C1 segment of cervical spinal cord (tissue), 14 donors: ENCODE measurements at regions not wholly inside any gene's neighbourhood (a gene's known extent, or its start where the extent isn't known, plus 50 kb on each side); places are given as distances from the start of the nearest gene placed in this dataset.
"Not testable (repeated sequence)": the region's sequence is repeated elsewhere in the genome, so short reads cannot be mapped to it uniquely, and the experiment has no call there.

Source experiments
- DNase-seq, 14 donors: peaks; one replicate each; lab custom pipeline; 2025; lab: John Stamatoyannopoulos, UW

DNA sequence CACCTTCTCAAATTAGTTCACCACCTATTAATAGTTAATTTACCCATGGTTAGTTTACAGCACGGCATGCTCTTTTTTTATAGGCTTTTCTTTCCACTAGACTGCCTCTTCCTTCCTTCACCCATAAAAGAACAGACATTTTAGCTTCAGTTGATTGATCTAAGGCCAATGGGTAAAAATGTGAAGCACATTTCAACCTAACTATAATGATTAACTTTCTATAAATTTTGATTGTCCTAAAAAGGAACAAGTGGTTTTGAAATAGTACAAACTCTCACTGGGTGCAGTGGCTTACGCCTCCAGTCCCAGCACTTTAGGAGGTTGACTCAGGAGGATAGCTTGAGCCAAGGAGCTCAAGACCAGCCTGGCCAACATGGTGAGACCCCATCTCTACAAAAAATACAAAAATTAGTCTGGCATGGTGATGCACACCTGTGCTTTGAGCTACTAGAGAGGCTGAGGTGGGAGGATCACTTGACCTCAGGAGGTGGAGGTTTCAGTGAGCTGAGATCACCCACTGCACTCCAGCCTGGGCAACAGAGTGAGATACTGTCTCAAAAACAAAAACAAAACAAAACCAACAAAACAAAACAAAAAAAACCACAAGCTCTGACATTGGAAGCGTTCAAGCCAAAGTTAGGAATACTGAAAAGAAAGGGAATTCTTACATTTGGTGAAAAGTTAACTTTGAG lies 89.9 kb upstream of the FAT1 start:
- no peak for DNase-seq

DNA sequence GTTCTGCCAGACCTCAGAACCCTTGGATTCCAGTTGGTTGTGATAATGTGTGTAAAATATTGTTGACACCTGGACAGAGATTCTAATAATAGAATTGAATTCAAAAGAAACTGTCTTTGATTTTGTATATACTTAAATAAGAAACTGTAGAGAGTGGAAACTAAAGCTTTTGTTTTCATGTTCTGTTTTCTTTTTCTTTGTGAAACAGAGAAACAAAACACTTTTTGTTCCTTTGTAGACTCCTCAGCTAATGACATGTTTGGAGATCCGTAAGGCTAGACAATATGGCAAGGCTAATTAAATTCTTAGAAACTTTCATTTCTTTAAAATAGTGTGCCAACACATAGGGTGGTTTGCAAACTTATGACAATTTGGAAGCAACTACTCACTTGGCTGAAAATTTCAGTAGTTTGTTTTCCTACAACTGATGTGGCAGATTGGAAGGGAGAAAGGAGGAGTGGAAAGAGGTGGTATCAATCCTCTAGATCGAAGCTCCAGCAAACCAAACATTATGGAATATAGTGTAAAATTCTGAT lies 90.9 kb upstream of the FAT1 start:
- no peak for DNase-seq

DNA sequence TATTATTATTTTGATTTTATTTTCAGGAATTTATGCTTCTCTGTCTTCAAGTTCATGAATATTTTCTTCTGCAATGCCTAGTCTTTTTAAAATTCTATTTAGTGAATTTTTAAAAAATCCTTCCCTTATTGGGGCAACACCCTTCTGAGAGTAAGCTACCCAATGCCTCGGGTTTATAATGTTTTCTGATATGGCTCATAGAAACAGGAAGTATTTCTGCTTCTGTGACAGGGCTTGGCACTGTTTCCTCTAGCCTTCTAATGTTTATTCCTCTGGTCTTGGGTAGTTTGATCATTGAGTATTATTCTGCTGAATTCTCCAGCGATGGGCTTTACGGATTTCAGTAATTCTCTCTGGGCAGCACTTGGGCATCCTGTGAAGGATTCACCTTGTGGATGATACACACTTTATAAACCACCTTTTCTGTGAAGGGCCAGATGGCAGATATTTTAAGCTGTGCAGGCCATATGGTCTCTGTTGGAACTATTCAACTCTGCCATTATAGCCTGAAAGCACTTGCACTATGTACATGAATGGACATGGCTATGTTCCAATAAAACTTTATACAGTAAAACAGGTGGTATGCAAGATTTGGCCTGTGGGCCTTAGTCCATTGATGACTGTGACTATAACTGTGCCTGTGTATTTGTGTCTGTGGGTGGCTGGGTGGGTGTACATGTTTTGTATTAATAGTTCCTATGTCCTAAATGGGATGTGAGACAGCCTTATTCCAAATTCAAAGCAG lies 95.9 kb upstream of the FAT1 start:
- DNase-seq: peak in 1 of 14 donors; percentile 87

DNA sequence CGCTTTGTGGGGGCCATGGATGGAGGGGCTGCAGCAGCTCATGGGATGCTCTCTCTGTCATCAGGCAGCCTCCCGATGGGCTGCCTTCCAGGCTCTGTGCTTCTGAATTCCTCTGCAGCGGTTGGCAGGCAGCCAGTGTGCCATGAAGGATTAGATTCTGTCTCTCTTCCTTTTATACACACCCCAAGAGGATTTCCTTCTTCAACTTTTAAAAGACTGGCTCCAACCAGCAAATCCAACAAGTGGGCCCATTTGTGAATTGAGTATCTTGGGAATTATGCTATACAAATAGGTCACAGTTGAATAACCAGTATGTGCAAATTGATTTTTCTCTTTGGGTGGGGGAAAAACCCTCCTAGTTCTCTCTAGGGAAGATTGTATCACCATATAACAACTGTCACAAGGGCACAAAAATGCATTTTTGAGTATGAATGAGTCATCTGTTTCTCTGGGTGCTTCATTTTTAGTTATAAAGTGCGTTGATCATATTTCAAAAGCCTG lies 96.8 kb upstream of the FAT1 start:
- no peak for DNase-seq

DNA sequence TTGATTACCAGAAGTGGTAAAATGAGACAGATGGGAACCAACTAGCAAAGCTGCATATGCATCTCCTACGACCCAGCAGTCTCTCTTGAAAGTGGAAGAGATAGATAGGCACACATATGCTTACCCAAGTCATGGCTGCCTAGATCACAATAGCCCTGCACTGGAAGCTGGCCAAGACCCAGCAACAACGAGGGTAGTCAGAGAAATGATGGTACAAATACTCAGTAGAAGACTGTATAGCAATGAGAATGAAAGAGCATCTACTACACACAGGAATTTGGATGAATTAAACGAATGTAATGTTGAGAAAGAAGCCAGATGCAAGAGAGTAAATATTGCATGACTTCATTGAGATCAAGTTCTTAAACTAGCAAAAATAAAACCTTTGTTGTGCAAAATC lies 100.3 kb upstream of the FAT1 start:
- no peak for DNase-seq

DNA sequence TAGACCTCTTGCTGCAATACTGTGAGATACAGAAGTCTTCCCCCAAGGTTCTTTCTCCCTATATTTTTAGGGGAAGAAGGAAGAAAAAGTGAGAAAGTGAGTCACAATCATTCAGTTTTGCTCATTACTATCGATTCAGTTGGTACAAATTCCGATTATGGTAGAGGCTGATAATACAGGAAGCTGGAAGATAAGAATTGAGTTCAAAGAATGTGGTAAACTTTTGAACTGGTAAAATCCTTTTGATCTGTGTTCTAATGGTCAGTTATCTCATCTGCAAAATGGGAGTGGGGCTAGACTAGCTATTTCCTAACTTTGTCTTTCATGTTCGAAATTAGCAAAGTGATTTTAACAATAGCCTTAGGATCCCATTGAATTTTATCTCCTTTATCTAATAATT lies 101.4 kb upstream of the FAT1 start:
- DNase-seq: no peak

DNA sequence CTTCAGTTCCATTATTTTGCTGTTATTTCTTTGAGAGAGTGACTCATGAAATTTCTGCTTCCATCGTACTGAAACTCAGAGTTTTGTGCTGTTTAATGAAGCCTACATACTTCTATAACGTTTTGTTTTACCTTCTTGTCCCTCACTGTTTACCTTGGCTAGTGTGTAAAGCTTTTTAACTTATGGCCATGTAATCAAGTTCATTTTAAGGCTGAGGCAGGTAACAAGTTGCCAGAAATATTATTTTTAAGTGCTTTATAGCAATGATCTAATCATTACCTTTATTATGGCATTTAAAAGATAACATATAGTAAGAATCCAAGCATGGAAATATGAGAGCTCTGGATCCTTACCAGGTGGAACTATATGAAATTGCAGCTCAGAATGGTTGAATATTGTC lies 102.3 kb upstream of the FAT1 start:
- DNase-seq: no peak

DNA sequence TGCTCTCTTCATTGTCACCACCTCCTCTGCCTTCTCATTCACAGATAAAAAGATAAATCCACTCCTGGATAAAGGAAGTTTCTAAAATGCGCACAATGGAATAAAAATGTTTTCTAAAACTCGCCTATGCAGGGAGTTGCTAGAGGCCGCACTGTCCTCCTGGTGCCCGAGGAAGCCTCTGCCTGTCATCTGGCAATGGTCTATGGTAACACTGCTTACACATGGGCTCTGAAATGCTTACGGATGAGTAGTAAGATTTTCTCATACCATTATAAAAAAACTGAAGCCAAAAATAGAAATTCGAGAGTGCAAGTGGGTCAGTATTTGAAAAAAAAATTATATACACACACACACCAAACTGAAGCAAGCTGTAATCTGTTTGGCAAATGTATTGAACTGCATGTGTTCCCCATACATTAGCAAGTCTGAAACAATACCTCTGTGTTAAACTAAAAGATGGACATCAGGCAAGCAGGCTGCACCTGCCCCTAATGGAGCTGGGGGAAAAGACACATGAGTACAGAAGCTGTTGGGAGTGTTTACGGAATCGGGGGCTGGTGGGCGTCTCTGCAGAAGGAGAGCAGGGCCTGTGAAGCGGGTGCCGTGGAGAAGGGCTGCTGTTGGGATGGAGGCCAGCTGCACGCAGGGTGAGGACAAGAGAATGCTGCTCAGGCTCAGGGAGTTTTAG lies 103.3 kb upstream of the FAT1 start:
- no peak for DNase-seq

DNA sequence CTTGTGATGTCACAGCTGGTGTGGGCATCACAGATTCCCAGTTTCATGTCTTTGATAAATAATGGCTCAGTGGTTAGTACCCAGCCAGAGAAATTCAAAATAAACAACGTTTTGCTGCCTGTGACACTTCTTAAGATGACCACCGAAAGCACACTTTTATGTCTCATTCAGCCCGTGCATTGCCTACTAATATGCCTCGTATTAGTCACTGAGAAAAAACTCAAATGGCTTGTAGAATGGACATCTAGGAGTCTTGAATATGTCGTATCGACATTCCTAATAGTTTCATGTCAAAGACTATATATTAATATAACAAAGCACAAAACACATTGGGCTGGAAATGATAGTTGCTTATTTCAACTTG lies 103.9 kb upstream of the FAT1 start:
- DNase-seq: no peak

DNA sequence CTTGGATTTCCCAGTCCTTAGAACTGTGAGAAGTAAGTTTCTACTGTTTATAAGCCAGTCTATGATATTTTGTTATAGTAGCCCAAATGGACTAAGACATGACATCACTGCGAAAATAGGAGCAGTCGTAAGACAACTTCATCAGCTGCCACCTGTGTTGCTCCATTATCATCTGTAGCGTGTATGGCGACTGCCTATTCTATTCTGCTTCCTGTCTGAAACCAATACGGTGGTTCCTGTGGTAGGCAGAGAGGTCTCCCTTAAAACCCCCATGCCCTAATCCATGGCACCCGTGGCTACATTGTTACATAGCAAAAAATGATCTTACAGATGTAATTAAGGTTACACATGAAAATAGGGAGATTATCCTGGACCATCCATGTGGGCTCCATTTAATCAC lies 105.4 kb upstream of the FAT1 start:
- no peak for DNase-seq

DNA sequence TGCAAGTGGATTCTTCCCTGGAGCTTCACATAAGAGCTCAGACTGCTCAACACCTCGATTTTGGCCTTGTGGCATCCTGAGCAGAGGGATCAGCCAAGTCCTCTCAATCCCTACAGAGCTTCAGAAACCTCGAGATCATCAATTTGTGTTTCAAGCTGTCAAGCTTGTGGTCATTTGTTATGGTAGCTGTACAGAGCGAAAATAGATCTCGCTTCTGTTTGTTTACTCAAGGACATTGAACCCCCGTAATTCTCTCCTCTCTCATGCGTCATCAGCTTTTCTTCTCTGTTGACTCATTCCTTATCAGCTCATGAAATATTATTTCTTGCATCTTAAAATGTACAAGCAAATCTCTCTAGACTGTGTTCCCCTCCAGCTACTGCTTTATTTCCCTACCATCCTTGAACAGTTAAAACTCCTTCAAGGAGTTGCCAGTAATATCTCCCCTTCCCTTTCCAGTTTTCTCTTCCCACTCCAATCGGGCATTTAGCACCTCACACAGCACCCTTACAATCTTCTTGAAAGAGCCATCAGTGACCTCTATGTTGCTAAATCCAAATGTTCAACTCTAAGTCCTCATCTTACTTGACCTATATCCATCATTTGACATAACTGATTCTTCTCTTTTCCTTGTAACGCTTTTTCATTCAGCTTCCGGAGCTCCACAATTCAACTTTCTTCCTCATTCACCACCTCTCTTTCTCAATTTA lies 106.2 kb upstream of the FAT1 start:
- no peak for DNase-seq

DNA sequence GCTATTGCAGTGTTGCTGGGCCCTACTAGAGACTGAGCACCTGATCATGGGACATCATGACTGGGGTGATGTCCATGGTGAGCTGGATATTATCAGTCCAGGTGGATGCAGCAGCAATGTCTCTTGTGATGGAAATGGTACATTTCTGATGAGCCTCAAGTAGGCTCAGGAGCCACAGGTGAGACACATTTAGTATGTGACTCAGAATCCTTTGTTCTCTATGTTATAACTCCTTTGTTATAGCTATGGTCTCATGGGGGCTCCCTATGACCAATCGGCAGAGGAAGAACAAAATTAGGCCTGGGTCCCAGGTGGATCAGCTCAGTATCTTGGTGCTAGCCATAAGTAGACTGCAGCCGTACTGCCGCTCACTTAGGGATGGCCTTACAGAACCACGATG lies 107.9 kb upstream of the FAT1 start:
- no peak for DNase-seq

DNA sequence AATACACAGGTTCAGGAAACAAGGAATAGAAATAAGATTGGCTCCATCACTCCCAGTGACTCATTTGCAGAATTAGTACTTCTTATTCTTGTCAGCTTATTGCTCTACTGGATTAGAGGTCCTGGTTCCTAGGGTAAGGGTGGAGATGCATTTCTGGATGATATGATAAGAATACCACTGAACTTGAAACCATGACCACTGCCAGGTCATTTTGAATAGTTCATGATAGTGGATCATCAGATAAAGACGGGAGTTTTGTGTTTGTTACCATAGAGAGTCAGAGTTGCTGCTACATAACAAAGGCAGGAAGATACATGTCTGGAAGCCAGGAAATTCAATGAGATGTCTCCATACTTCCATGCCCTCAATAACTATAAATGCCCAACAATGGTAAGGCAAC lies 109.2 kb upstream of the FAT1 start:
- no peak for DNase-seq

DNA sequence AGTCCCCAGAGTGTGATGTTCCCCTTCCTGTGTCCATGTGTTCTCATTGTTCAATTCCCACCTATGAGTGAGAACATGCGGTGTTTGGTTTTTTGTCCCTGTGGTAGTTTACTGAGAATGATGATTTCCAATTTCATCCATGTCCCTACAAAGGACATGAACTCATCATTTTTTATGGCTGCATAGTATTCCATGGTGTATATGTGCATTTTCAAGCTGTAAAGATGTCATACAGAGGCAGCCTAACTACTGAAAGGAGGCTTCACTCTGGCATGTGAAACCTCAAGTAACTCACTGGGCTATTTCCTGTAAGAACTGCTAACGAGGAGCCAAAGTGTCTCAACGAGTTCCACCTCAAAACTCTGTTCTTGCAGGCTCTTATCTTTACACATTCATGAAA lies 113.8 kb upstream of the FAT1 start:
- not testable (repeated sequence) for DNase-seq

DNA sequence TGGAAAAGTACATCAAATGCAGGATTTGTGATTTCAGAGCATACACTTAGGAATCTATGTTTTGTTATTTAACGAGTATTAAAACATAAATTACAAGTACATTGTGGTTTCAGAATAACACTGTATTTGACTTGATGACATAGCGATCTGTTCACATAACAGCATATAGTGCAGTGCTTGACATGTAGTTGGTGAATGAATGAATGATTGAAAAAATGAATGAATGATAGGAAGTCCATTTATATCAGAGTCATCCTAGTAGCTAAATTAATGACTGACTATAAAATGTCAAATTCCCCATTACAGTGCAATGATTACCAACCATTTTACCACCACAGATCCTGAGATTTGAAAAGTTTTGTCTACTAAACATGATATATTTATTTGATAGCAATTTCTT lies 114.6 kb upstream of the FAT1 start:
- DNase-seq: no peak

DNA sequence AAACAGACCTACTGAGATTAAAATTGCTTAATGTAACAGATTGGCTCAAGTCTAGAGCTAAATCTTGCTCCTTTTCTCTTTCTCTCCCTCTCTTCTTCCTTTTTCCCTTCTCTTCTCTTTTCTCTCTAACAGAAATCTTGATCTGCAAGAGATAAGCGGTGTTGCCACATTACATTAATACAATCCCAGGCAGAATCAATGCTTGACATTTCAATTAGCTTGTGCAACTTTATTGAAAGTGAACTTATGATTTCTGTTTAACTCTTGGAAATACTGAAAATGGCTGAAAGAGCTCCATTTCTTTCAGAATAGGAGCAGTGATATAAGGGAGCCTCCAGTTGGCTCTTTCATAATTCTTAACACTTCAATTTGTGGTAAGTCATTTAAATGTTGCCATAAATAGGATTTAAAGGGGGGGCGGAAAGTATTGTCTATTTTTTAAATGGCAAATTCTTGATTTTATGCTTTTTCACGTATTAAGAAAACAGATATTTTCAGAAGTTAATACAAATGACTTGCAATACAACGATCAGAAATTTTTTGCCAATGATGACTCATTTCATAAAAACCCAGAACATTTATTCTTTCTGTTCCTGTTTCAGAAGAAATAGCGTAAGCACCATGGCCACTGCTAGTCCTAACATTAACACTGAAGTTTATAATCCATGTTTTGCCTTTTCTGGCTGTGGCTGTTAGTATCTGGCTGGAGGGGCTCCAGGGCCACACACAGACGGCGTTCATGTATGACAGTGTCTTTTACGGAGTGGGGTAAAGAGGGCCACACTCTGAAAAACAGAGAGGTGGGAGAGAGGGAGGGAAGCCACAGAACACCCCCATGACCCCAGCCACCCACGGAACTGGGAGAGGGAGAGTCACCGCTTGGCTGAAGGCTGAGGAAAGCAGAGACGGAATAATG lies 115.7 kb upstream of the FAT1 start:
- no peak for DNase-seq

DNA sequence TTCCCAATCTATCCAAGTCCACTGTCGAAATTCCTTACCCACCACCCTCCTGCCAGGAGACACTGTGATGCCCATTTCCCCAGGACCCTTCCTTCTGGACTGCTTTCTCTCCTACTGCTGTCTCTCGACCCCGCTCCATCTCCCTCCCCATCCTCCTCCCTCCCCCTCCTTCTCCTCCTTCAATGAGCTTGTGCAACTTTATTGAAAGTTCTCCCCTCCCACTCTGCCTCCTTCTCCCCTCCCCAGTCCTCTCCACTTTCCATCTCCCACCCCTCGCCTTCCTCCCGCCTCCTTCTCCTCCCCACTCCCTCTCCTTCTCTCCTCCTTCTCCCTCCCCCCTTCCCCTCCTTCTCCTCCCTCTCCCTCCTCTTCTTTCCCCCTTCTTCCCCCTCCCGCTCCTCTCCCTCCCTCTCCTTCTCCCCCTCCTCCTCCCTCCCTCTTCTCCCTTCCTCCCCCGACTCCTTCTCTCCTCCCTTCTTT lies 116.6 kb upstream of the FAT1 start:
- no peak for DNase-seq

DNA sequence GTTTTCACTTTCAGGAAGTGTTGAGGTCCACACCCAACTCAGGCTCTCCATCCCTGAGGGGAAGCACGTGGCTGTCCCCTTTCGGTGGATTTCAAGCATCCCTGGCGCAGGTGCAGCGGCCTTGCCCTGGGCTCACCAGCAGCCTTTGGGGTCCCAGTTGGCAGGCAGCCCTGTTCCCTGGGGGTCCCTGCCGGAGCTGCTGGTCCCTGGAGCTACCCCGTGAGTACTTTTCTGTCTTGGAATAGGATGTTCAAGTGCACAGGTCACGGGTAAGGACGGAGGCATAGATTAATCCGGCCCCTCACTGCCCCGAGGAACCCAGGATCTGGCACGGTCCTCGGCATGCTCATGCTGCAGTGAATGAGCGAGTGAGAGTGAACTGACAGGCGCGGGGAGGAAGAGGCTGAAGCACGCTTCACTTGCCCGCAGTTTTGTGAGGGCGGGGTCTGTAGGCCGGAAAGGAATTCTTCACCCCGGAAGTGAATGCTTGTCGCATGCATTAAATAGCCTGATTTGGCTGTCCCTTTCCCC lies 117.2 kb upstream of the FAT1 start:
- no peak for DNase-seq

DNA sequence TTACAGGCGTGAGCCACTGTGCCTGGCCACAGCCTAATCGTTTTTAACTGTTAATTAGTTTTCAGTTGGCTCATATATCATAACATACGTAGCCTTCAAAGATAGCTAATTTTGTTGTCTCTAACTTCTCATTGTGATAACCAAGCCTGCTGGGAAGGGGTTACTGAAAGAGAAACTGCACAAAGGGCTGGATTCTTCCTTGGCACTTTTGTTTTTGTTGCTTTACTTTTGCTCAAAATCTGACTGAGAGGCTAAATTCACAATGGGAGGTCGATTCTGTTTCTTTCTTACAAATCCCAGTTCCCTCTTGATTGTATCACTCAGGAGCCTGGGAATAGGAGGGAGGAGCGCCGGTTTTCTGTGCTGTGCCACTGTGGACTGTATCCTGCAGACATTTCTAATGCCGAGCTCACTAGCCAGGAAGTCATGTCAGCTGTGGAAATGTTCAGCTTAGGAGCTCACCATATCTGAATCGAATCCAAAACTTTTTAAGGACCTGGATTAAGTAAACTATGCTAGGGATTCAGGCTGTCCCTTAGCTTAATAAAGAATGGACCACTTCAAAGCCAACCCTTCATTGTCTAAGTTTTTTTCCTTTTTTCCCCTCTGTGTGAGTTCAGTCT lies 120.5 kb upstream of the FAT1 start:
- DNase-seq: peak in 1 of 14 donors; percentile 24
